Sciatic nerve (tissue), 2 donors: ENCODE measurements at regions not wholly inside any gene's neighbourhood (a gene's known extent, or its start where the extent isn't known, plus 50 kb on each side); places are given as distances from the start of the nearest gene placed in this dataset.

Experiments
- ATAC-seq: fragments of 200-7000 bp; cut with Tn5 transposase; one replicate; pipeline ENCODE4 v1.9.1; 2020; ENCODE audit warnings: mild to moderate bottlenecking, moderate library complexity
- DNase-seq: peaks from one replicate; pipeline ENCODE4 v3.0.0-alpha.2; 2020; ENCODE audit warnings: low spot score
- intact Hi-C: fragments of 100-400 bp; cut with DNase I; formaldehyde crosslinking; loops from one replicate; pipeline ENCODE4 v1.14.2; 2022
- donor health status: DM: no; HTN: no; CAD: no.
- donor health status: DM: no; HTN: no; CAD: no.

GRCh38 chr2:4579977-4580376, 876.6 kb downstream of the DCDC2C start:
- ATAC-seq, result no peak

DNA sequence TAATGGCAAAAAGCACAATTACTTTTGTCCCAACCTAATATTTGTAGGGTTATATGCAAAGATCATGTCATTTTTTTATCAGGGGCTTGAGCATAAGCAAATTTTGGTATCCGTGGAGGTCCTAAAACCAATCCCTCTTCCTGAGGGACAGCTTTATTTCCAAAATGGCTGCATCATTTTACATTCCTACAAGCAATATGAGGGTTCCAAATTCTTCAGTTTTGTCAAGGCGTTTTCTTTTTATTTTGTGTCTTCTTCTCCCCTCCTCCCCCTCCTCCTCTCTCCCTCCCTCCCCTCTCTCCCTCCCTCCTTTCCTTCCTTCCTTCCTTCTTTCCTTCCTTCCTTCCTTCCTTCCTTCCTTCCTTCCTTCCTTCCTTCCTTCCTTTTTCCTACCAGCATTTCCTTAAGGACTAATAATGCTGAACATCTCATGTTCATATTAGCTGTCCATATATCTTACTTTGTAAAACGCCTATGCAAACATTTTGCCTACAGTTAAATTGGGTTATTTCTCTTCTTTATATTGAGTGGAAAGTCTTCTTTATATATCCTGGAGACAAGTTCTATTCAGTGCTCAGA, 881.8 kb downstream of the DCDC2C start:
- ATAC-seq, result no peak
- intact Hi-C loops, result no loop called here
- DNase-seq, result no peak

More at GRCh38 chr2:4579977-4580376, 876.6 kb downstream of the DCDC2C start:
- DNase-seq, result no peak
- intact Hi-C loops, result no loop called here

GRCh38 chr2:4588606-4589005, 885.2 kb downstream of the DCDC2C start:
- no peak for ATAC-seq
- intact Hi-C loops, result loop anchor here (1.0 kb wide), 1 partner anchor 15 kb away; no protein-coding TSS in a partner anchor
- DNase-seq, result no peak

GRCh38 chr2:4591261-4591660, 887.9 kb downstream of the DCDC2C start:
- ATAC-seq (no peak), DNase-seq (no peak)
- intact Hi-C loops, result no loop called here

DNA sequence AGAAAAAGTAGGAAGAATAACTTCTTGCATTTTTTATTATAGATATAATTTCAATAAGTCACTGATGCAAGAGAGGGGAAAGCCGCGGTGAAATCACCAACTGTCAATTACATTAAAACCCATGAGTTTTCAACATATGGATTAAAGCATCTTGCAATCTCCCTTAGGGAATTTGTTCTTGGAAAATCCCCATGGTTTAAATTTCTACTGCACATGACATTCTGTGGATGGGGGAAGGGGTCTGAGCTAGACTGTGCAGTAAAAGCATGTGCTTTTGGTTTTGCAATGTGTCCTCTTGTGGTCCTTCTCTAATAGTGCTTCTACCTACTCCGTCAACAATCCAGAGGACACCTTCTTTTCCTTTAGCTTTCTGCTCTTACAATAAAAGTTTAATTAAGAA, 894.0 kb downstream of the DCDC2C start:
- no peak for ATAC-seq
- intact Hi-C loops, result no loop called here

GRCh38 chr2:4604767-4605166, 901.4 kb downstream of the DCDC2C start:
- ATAC-seq (no peak), DNase-seq (no peak)
- intact Hi-C loops, result no loop called here

More for the DNA sequence above, 894.0 kb downstream of the DCDC2C start:
- DNase-seq, result no peak

DNA sequence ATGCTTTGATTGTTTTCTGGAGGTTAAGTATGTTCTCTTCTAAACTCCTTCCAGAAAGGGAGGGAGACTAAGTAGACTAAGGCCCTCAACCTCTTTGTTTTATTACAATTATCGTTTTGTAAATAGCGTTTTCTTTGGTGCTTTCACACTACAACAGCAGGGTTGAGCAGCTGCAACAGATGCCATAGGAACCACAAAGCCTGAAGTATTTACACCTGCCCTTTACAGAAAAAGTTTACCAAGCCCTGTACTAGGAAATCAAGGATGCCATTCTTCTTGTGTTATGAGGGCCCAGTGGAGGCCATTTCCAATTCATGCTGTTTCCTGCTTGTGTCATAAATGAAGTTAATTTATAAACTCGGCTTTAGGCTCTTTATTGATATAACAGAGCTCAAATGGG, 914.8 kb downstream of the DCDC2C start:
- ATAC-seq, result no peak
- DNase-seq, result no peak
- intact Hi-C loops, result no loop called here

DNA sequence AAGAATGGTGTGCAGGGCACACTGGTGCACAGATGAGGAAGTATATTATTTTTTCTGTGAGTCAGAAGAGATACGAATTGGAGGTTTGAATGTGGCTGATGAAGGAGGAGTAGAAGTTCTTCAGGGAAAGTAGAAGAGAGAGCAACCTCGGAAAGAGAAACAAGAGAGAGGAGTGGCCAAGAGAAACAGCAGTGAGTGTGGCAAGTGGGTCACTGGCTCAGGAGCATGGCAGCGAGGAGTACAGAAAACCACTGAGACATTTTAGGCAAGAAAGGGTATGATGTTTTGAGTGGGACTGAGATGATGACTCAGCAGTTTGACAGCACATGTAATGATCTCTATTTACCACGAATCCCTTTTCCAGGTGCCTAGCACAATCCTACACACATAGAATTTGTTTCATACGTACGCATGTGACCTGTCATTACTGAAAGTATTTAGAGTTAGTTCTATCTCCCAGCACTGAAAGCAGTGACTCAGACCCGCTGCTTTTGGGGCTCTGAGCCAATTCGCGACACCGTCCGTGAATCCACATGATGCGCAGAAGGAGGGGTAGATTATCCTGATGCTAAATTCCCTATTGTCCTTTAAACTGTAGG, 915.4 kb downstream of the DCDC2C start:
- intact Hi-C loops, result no loop called here
- ATAC-seq, result no peak
- no peak for DNase-seq

DNA sequence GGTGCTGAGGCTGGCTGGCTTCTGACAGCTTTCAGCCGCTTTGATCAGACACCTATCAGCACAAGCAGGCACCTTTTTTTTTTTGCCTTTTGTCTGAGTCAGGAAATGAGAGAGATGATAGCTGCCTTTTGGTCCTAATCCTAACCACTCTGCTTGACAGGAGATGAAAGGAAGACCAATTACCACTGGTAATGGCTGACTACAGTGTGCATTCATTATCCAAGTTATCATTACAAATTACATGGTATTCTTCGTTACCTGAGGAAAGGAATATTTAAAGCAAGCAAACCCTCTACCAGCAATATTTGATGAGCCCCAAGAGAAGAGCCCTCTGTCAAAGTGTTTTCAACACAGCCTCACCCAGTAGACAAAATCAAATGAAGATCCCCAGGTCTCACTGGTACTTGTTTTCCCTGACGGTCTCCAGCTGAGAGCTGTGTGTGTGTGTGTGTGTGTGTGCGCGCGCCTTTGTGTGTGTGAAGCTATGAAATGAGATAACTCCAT, 925.7 kb downstream of the DCDC2C start:
- intact Hi-C loops, result no loop called here
- DNase-seq (no peak), ATAC-seq (no peak)

- no peak for ATAC-seq
- no peak for DNase-seq
- intact Hi-C loops, result no loop called here
These were observed 931.9 kb downstream of the DCDC2C start for GRCh38 chr2:4635289-4635688.

GRCh38 chr2:4653991-4654390, 950.6 kb downstream of the DCDC2C start:
- no peak for ATAC-seq

DNA sequence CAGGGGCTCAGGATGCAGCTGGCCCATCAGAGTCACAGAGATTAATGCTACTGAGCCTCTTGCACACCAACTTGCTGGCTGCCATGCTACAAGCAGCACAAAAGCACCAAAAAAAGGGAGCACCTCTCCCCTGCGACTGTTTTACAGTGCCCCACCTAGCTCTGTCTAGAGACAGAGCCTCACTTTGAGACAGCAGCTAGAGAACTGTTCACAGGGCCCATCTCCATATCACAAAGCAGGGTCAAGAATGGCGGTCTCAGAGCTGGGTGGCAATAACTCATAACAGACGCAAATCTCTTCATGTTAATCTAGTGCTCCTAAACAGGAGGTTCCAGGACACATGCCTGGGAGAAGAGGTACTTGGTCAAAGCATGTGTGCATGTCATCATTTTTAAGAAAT, 953.0 kb downstream of the DCDC2C start:
- no peak for DNase-seq
- no peak for ATAC-seq
- intact Hi-C loops, result no loop called here

More at GRCh38 chr2:4653991-4654390, 950.6 kb downstream of the DCDC2C start:
- DNase-seq, result no peak
- intact Hi-C loops, result no loop called here

GRCh38 chr2:4662161-4662779, 958.9 kb downstream of the DCDC2C start:
- DNase-seq (no peak), ATAC-seq (no peak)
- intact Hi-C loops, result no loop called here

- ATAC-seq (no peak), DNase-seq (no peak)
- intact Hi-C loops, result no loop called here
These were observed 965.0 kb downstream of the DCDC2C start for GRCh38 chr2:4668381-4668780.

GRCh38 chr2:4670331-4670730, 967.0 kb downstream of the DCDC2C start:
- intact Hi-C loops, result no loop called here
- ATAC-seq (no peak), DNase-seq (no peak)

DNA sequence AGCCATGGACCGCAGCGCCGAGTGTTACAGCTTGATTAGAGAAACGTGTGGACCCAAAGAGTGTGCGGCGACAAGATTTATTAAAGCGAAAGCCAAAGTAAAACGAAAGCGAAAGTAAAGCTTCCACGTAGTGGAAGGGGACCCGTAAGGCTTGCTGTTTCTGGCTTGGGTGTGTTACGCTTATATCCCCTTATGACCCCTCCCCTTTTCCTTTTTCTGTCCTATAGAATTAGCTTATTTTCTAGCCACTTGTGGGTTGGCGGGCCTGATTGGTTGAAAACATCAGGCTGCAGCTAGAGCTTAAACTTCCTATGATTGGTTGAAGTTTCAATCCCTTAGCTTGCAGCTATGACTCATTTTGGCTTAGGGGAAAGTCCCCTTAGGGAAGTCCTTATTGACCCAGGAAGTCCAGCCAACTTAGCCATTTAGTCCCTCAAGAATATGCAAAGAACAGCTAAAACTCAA, 969.7 kb downstream of the DCDC2C start:
- DNase-seq (no peak), ATAC-seq (no peak)
- intact Hi-C loops, result no loop called here

DNA sequence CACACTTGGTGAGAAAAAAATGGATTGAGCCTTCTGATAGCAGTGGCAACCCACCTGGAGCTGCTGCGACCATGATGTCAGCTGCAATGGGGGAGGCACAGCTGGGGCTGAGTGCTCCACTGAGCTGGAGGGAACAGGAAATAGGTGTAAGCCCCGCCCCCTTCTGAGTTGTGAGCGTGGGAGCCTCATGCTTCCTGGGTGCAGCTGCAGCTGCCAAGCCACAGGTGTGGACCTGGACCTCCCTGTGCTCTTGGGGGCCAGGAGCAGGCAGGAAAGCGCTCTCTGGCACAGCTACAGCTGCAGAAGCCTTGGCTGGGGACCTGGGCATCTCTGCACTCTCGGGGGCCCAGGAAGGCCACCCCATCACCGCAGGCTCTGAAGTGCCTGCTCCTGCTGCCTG, 970.6 kb downstream of the DCDC2C start:
- no peak for ATAC-seq
- DNase-seq, result no peak
- intact Hi-C loops, result no loop called here

- ATAC-seq, result no peak
These were observed 971.9 kb downstream of the DCDC2C start for GRCh38 chr2:4675295-4675694.

GRCh38 chr2:4678927-4679326, 975.6 kb downstream of the DCDC2C start:
- ATAC-seq (no peak), DNase-seq (no peak)
- intact Hi-C loops, result no loop called here

More at GRCh38 chr2:4675295-4675694, 971.9 kb downstream of the DCDC2C start:
- intact Hi-C loops, result no loop called here
- DNase-seq, result no peak

- peak; percentile 26 for ATAC-seq
- intact Hi-C loops, result no loop called here
These were observed 976.0 kb downstream of the DCDC2C start for GRCh38 chr2:4679391-4679790.

More at GRCh38 chr2:4679391-4679790, 976.0 kb downstream of the DCDC2C start:
- no peak for DNase-seq
